Coronary artery (tissue), 2 donors: ENCODE measurements at regions not wholly inside any gene's neighbourhood (a gene's known extent, or its start where the extent isn't known, plus 50 kb on each side); places are given as distances from the start of the nearest gene placed in this dataset.
A peak's percentile ranks its signal among the peaks of the same experiment; 100 is the strongest.

ENCODE experiments used
- DNase-seq: peaks from one replicate; pipeline ENCODE4 v3.0.0-alpha.2; 2017; ENCODE audit warnings: low spot score
- H3K27ac ChIP-seq, 2 donors: fragments of 200-600 bp; sonication (generic); one replicate each; pipeline ENCODE4 v1.5.1; 2016 to 2019
- H3K4me3 ChIP-seq: fragments of 200-600 bp; sonication (generic); 2 replicates; pipeline ENCODE4 v1.5.1; 2016; ENCODE audit warnings: mild to moderate bottlenecking, moderate library complexity
- CTCF ChIP-seq: fragments of 200-600 bp; sonication (generic); IDR thresholded peaks from one replicate; pipeline ENCODE4 v1.5.1; 2019; ENCODE audit warnings: antibody characterized with exemption

DNA sequence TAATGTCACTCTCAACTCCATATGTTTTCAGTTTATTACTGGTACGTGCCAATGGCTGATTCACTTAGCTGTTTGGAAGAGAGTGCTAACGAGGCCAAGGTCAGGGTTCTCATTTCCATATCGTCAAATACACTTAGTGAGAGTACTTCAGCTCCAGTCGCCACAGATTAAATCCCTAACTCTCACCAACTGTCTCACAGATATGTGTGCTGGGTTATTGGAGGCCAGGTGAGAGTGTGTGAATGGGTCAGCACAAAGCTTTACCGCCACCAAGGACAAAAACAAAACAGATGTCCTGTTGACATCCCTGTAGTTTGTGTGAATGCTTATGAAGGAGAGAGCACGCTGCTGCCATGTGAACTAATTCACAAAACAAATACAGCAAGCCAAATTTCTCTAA, 133.5 kb upstream of the TBL1XR1 start:
- Histone ChIP-seq H3K27ac (no peak overlapping the region), H3K4me3 (no peak overlapping the region)
- no peak for DNase-seq
- TF ChIP-seq CTCF: no peak

- no peak for TF ChIP-seq CTCF
- Histone ChIP-seq H3K4me3 (no peak overlapping the region), H3K27ac (no peak overlapping the region)
- DNase-seq: no peak
These were observed 134.0 kb upstream of the TBL1XR1 start for GRCh38 chr3:177331203-177331835.

DNA sequence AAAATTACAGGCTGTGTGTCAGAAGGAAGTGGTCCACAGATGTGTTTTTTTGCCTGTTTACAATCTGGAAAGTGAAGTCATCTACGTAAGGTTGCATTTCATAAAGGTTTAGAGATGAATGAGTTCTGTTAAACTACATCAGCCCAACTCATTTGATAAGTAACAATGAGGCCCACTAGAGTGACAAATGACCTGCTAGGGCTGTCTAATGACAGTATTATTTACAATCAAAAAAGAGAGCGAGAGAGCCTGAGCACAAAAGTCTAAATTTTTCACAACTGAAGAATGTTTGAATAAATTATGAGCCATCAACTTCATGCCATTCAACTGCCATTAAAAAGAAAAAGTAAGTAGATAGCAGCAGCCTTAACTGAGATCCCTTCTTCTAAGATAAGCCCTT, 135.7 kb upstream of the TBL1XR1 start:
- Histone ChIP-seq H3K4me3 (no peak overlapping the region), H3K27ac (no peak overlapping the region)
- TF ChIP-seq CTCF: no peak
- no peak for DNase-seq

DNA sequence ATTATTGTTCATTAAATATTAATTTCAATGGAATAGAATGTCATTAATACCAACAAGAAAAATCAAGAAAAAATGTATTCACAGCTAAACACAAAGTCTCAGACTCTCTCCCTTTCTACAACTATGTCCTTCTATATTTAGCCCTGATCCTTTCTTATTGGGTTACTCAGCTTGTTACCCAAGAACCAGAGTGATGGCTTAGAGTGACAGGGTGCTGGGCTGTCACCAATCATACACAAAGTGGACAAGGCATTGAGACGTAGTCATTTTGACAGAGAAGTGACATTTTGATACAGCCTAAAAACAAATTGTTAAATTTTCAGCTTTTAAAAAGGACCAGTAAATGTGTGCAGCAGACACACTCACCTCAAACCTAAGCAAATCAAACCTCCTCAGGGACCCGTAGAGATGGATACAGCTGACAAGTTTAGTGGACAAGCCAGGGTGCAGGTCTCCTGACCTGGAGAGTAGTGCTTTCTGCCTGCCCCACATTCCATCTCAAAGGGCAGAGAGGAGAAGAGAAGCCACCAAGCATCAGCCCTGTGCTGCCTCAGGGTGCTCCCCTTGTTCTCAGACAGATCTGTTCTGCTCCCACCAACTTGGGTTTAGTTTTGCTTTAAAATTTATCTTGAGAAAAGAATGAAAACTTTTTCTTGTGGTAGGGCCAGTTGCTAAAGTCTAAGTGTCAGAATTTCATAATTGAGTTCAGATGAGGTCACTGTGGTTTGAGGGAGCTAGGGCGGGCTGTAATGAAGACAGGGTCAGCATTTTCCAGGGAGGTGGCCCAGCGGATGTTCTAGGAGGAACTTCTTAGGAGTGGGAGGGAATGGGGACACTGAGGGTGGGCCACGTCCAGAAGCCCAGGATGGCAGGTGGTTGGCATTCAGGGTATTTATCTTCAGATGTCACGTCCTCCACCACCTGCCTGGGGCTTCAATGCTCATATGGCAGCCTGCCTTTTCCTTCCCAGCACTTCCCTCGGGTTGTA, 136.5 kb upstream of the TBL1XR1 start:
- no peak for DNase-seq
- Histone ChIP-seq H3K27ac (peak overlapping the region in 1 of 2 donors; percentile 67), H3K4me3 (no peak overlapping the region)
- no peak for TF ChIP-seq CTCF

- no peak for DNase-seq
- Histone ChIP-seq H3K4me3 (no peak overlapping the region), H3K27ac (no peak overlapping the region)
- TF ChIP-seq CTCF: no peak
These were observed 137.5 kb upstream of the TBL1XR1 start for GRCh38 chr3:177334803-177335202.

DNA sequence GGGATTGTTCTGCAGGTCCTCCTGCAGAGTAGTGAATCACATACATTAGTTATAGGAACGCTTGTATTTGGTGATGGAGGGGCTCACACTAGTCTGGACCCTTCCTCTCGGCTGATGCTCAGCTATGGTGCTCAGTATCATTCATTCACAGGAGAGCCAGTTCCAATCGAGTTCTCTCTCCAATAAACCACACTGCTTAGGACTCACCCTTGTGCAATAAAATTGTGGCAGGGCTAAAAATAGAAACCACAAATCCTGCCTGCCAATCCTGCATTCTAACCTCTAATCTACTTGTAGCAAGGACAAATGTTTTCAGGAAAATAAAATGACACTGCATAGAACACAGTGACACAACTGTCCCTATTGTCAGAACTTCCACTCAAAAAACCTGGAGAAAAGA, 138.4 kb upstream of the TBL1XR1 start:
- TF ChIP-seq CTCF: no peak
- no peak overlapping the region for H3K4me3 ChIP-seq
- H3K27ac ChIP-seq: peak overlapping the region in 1 of 2 donors; percentile 13
- DNase-seq: no peak
